ENCODE measurements at regions not wholly inside any gene's neighbourhood (a gene's known extent, or its start where the extent isn't known, plus 50 kb on each side); places are given as distances from the start of the nearest gene placed in this dataset.

GRCh38 chr2:217671871-217672270 lies 330.9 kb downstream of the TNS1 start:
- WGBS: 48% methylated on average over 2 of the region's 2 CpGs
- Histone ChIP-seq H3K4me1 (replicated peaks) (no peaks in the 10 kb centered on the region), H3K36me3 (no peaks in the 10 kb centered on the region), H3K4me3 (no peak overlapping the region), H3K9me3 (no peaks in the 10 kb centered on the region), H3K27ac (peak overlapping the region in 1 of 2 donors; percentile 36), H3K27me3 (replicated peaks; ENCODE audit: insufficient read depth) (no peaks in the 10 kb centered on the region)
- DNase-seq (ENCODE audit: low spot score): no peak
- TF ChIP-seq, protein P1, sequence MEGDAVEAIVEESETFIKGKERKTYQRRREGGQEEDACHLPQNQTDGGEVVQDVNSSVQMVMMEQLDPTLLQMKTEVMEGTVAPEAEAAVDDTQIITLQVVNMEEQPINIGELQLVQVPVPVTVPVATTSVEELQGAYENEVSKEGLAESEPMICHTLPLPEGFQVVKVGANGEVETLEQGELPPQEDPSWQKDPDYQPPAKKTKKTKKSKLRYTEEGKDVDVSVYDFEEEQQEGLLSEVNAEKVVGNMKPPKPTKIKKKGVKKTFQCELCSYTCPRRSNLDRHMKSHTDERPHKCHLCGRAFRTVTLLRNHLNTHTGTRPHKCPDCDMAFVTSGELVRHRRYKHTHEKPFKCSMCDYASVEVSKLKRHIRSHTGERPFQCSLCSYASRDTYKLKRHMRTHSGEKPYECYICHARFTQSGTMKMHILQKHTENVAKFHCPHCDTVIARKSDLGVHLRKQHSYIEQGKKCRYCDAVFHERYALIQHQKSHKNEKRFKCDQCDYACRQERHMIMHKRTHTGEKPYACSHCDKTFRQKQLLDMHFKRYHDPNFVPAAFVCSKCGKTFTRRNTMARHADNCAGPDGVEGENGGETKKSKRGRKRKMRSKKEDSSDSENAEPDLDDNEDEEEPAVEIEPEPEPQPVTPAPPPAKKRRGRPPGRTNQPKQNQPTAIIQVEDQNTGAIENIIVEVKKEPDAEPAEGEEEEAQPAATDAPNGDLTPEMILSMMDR (IDR thresholded peaks at IDR 0.05): no peak
- no peak for TF ChIP-seq POLR2A (IDR thresholded peaks at IDR 0.05)
- TF ChIP-seq POLR2AphosphoS5 (IDR thresholded peaks at IDR 0.05): no peak
- intact Hi-C loops (cut with DNase I): no loop called here

GRCh38 chr2:217671075-217671474 lies 331.7 kb downstream of the TNS1 start:
- TF ChIP-seq POLR2AphosphoS5 (IDR thresholded peaks at IDR 0.05) (no peak), POLR2A (IDR thresholded peaks at IDR 0.05) (no peak)
- TF ChIP-seq, protein P1 (IDR thresholded peaks at IDR 0.05): no peak
- H3K4me1 ChIP-seq (replicated peaks): no peaks in the 10 kb centered on the region
- DNase-seq (ENCODE audit: low spot score): no peak
- 94% methylated on average over 1 of the region's 1 CpG for WGBS
- no peaks in the 10 kb centered on the region for H3K9me3 ChIP-seq
- no peaks in the 10 kb centered on the region for H3K27me3 ChIP-seq (replicated peaks; ENCODE audit: insufficient read depth)
- intact Hi-C loops (cut with DNase I): no loop called here
- H3K36me3 ChIP-seq: no peaks in the 10 kb centered on the region
- no peak overlapping the region for H3K27ac ChIP-seq
- H3K4me3 ChIP-seq: no peak overlapping the region

DNA sequence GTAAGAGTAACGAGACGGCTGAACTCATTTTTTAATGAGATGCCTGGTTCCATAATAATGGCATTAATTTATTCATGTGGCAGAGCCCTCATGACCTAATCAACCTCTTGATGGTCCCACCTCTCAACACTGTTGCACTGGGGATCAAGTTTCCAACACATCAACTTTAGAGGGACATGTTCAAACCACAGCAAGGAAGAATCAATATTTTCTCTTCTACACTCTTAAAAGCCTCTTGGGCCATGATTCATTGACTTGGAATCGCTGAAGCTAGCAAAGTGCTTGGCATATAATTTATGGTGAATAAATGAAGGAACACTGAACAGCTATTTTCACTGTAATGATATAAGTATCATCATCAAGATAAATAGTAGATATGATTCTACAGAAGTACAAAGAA lies 333.0 kb downstream of the TNS1 start:
- TF ChIP-seq POLR2A (IDR thresholded peaks at IDR 0.05) (no peak), POLR2AphosphoS5 (IDR thresholded peaks at IDR 0.05) (no peak)
- TF ChIP-seq, protein P1 (IDR thresholded peaks at IDR 0.05): no peak
- 85% methylated on average over 3 of the region's 3 CpGs for WGBS
- H3K4me1 ChIP-seq (replicated peaks): no peaks in the 10 kb centered on the region
- intact Hi-C loops (cut with DNase I): no loop called here
- no peak for DNase-seq (ENCODE audit: low spot score)
- no peaks in the 10 kb centered on the region for H3K27me3 ChIP-seq (replicated peaks; ENCODE audit: insufficient read depth)
- no peaks in the 10 kb centered on the region for H3K9me3 ChIP-seq
- H3K27ac ChIP-seq: no peak overlapping the region
- no peak overlapping the region for H3K4me3 ChIP-seq
- no peaks in the 10 kb centered on the region for H3K36me3 ChIP-seq

GRCh38 chr2:217667512-217667911 lies 335.3 kb downstream of the TNS1 start:
- Histone ChIP-seq H3K27ac (no peak overlapping the region), H3K27me3 (replicated peaks; ENCODE audit: insufficient read depth) (no peaks in the 10 kb centered on the region), H3K36me3 (no peaks in the 10 kb centered on the region), H3K4me3 (no peak overlapping the region), H3K9me3 (no peaks in the 10 kb centered on the region), H3K4me1 (replicated peaks) (no peaks in the 10 kb centered on the region)
- 18% methylated on average over 3 of the region's 3 CpGs for WGBS
- TF ChIP-seq, protein P1 (IDR thresholded peaks at IDR 0.05): no peak
- TF ChIP-seq POLR2AphosphoS5 (IDR thresholded peaks at IDR 0.05): no peak
- TF ChIP-seq POLR2A (IDR thresholded peaks at IDR 0.05): no peak
- DNase-seq (ENCODE audit: low spot score): no peak
- intact Hi-C loops (cut with DNase I): no loop called here

GRCh38 chr2:217667035-217667434 lies 335.8 kb downstream of the TNS1 start:
- DNase-seq (ENCODE audit: low spot score): no peak
- Histone ChIP-seq H3K27ac (no peak overlapping the region), H3K4me1 (replicated peaks) (no peaks in the 10 kb centered on the region), H3K9me3 (no peaks in the 10 kb centered on the region), H3K36me3 (no peaks in the 10 kb centered on the region), H3K4me3 (no peak overlapping the region), H3K27me3 (replicated peaks; ENCODE audit: insufficient read depth) (no peaks in the 10 kb centered on the region)
- intact Hi-C loops (cut with DNase I): no loop called here
- TF ChIP-seq POLR2A (IDR thresholded peaks at IDR 0.05): no peak
- TF ChIP-seq POLR2AphosphoS5 (IDR thresholded peaks at IDR 0.05): no peak
- TF ChIP-seq, protein P1 (IDR thresholded peaks at IDR 0.05): no peak
- 58% methylated on average over 2 of the region's 2 CpGs for WGBS

Measured in prostate gland (tissue), 2 donors.